GM12878 (cell line): ENCODE measurements at regions not wholly inside any gene's neighbourhood (a gene's known extent, or its start where the extent isn't known, plus 50 kb on each side); places are given as distances from the start of the nearest gene placed in this dataset.

Experiments
- ATAC-seq: fragments of 200-7000 bp; cut with Tn5 transposase; 3 replicates; pipeline ENCODE4 v1.9.1; 2020; ENCODE audit warnings: mild to moderate bottlenecking, moderate library complexity
- BruUV-seq: library from RNA; stranded (reverse); fragments of 400-500 nt; replicated peaks from 2 replicates; lab custom pipeline; 2021; lab: Mats Ljungman, UMichigan
- CTCF ChIA-PET: fragments of 300-600 bp; sonication (Branson Sonifier 250); formaldehyde crosslinking; extraction: SDS; loops from one replicate; lab custom pipeline; 2021; ENCODE audit warnings: inconsistent platforms; lab: Yijun Ruan, JAX
- POLR2A ChIA-PET: fragments of 350-600 bp; formaldehyde crosslinking; extraction: SDS; loops from one replicate; lab custom pipeline; 2021; ENCODE audit warnings: inconsistent platforms; lab: Charles Lee
- RAD21 ChIA-PET: fragments of 300-600 bp; sonication (Branson Sonifier 250); formaldehyde crosslinking; loops from one replicate; lab custom pipeline; 2023; ENCODE audit warnings: antibody characterized with exemption; ENCODE audit not compliant: unreplicated experiment; lab: Charles Lee
- SMC1A ChIA-PET: fragments of 300-600 bp; sonication (Branson Sonifier 250); formaldehyde crosslinking; loops from one replicate; lab custom pipeline; 2023; ENCODE audit not compliant: unreplicated experiment, uncharacterized antibody; lab: Charles Lee
- DNase-seq: peaks from one replicate; pipeline ENCODE4 v3.0.0-alpha.2; 2011; ENCODE audit warnings: low read depth, low spot score
- FAIRE-seq: peaks from 3 replicates; lab custom pipeline; 2011; peaks lifted over from hg19 to GRCh38; lab: Jason Lieb, UNC
- H2AFZ ChIP-seq: 2 replicates; pipeline ENCODE4 v1.6.0; 2011; ENCODE audit warnings: low read depth, low read length, control low read depth; ENCODE audit not compliant: control insufficient read depth
- H3K27ac ChIP-seq: 2 replicates; pipeline ENCODE4 v1.5.1; 2011; ENCODE audit warnings: control low read depth; ENCODE audit not compliant: control insufficient read depth, insufficient read depth
- H3K27me3 ChIP-seq, 2 experiments: replicated peaks in 1 of 2; 2 replicates each; pipeline versions ENCODE4 v1.6.0 to v1.6.1; 2011; ENCODE audit warnings: low read length in 1 of 2; ENCODE audit not compliant: control insufficient read depth in 2 of 2, insufficient read depth in 2 of 2
- H3K36me3 ChIP-seq, 2 experiments: 2 replicates each; pipeline ENCODE4 v1.5.1; 2011; ENCODE audit warnings: low read length in 1 of 2; ENCODE audit not compliant: control insufficient read depth in 2 of 2, insufficient read depth in 2 of 2
- H3K4me1 ChIP-seq: 2 replicates; pipeline ENCODE4 v1.6.1; 2011; ENCODE audit warnings: mild to moderate bottlenecking, low read length, moderate library complexity, mixed read lengths; ENCODE audit not compliant: control insufficient read depth, insufficient read depth
- H3K4me2 ChIP-seq: 2 replicates; pipeline ENCODE4 v1.6.0; 2011; ENCODE audit warnings: control low read depth; ENCODE audit not compliant: control insufficient read depth, insufficient read depth
- H3K4me3 ChIP-seq: fragments of 200-600 bp; sonication (generic); 2 replicates; pipeline ENCODE4 v1.5.1; 2016
- H3K79me2 ChIP-seq: 2 replicates; pipeline ENCODE4 v1.6.0; 2011; ENCODE audit warnings: low read length; ENCODE audit not compliant: control insufficient read depth, insufficient read depth
- H3K9ac ChIP-seq: 2 replicates; pipeline ENCODE4 v1.8.0; 2011; ENCODE audit warnings: low read length, control low read depth, mixed read lengths; ENCODE audit not compliant: control insufficient read depth, insufficient read depth
- H3K9me3 ChIP-seq: replicated peaks from 3 replicates; pipeline ENCODE4 v1.5.1; 2011; ENCODE audit warnings: mild to moderate bottlenecking, low read length; ENCODE audit not compliant: control insufficient read depth, insufficient read depth
- H4K20me1 ChIP-seq: 2 replicates; pipeline ENCODE4 v1.6.0; 2011; ENCODE audit not compliant: control insufficient read depth, insufficient read depth
- BMI1 ChIP-seq: fragments of 450-650 bp; IDR thresholded peaks from 2 replicates; pipeline ENCODE4 v1.6.1; 2016; ENCODE audit warnings: mild to moderate bottlenecking, moderate library complexity, borderline replicate concordance
- CHD4 ChIP-seq: fragments of 200-600 bp; sonication (generic); IDR thresholded peaks from 2 replicates; pipeline ENCODE4 v1.6.1; 2016; ENCODE audit warnings: mild to moderate bottlenecking
- CREB1 ChIP-seq: IDR thresholded peaks from 2 replicates; pipeline ENCODE4 v1.6.1; 2012; ENCODE audit warnings: low read depth, mild to moderate bottlenecking, inconsistent platforms
- DPF2 ChIP-seq: fragments of 450-650 bp; IDR thresholded peaks from 2 replicates; pipeline ENCODE4 v1.6.1; 2017; ENCODE audit warnings: mild to moderate bottlenecking
- ETV6 ChIP-seq, 2 experiments: fragments of 450-650 bp in 1 of 2; IDR thresholded peaks in 1 of 2; conservative IDR thresholded peaks in 1 of 2; 2 replicates each; pipeline ENCODE4 v1.6.1; 2014; ENCODE audit warnings: antibody characterized with exemption in 1 of 2, borderline replicate concordance in 1 of 2, low read depth in 1 of 2, mild to moderate bottlenecking in 1 of 2, moderate library complexity in 1 of 2
- NR2C2 ChIP-seq: IDR thresholded peaks from 2 replicates; pipeline ENCODE4 v1.6.1; 2011; ENCODE audit warnings: borderline replicate concordance, low read depth; ENCODE audit not compliant: control insufficient read depth, insufficient read length
- NR2F1 ChIP-seq: fragments of 450-650 bp; conservative IDR thresholded peaks from 2 replicates; pipeline ENCODE4 v1.6.1; 2017; ENCODE audit warnings: mild to moderate bottlenecking
- POLR2AphosphoS5 ChIP-seq: IDR thresholded peaks from 2 replicates; pipeline ENCODE4 v1.6.1; 2011; ENCODE audit warnings: mild to moderate bottlenecking, low read length, inconsistent platforms
- SMC3 ChIP-seq: IDR thresholded peaks from 2 replicates; pipeline ENCODE4 v1.6.1; 2011; ENCODE audit warnings: low read length, improper control_type of control experiment, borderline replicate concordance
- SRF ChIP-seq, 2 experiments: IDR thresholded peaks; 2 replicates each; pipeline ENCODE4 v1.6.1; 2011; ENCODE audit warnings: low read depth in 2 of 2, low read length in 2 of 2, mild to moderate bottlenecking in 1 of 2, moderate library complexity in 1 of 2
- ZNF274 ChIP-seq: IDR thresholded peaks from one replicate; pipeline ENCODE4 v1.8.0; 2011; ENCODE audit not compliant: insufficient read length, insufficient read depth
- ZNF622 ChIP-seq: fragments of 450-650 bp; IDR thresholded peaks from 2 replicates; pipeline ENCODE4 v1.6.1; 2017; ENCODE audit warnings: mild to moderate bottlenecking, inconsistent platforms
- ZZZ3 ChIP-seq: IDR thresholded peaks from 2 replicates; pipeline ENCODE4 v1.6.1; 2011; ENCODE audit warnings: low read depth; ENCODE audit not compliant: control insufficient read depth, insufficient read length
- WGBS: methylation state at CpG from one replicate; pipeline ENCODE4 v1.1.6; 2016; ENCODE audit warnings: low lambda C conversion rate; ENCODE audit not compliant: insufficient replicate concordance, insufficient coverage; ENCODE audit errors: missing lambda C conversion rate; 5-methylcytosine and 5-hydroxymethylcytosine counted together
- in situ Hi-C: fragments of 300-500 bp; cut with MboI; formaldehyde crosslinking; loops from 9 replicates; pipeline ENCODE4 v1.14.3; 2018; ENCODE audit warnings: mixed read lengths
- intact Hi-C: fragments of 100-400 bp; cut with micrococcal nuclease; formaldehyde crosslinking; loops from one replicate; pipeline ENCODE4 v1.14.2; 2022; ENCODE audit not compliant: unreplicated experiment
- TF ChIP-seq, protein P1 (sequence below): fragments of 150-350 bp; IDR thresholded peaks from 2 replicates; pipeline ENCODE4 v1.6.1; 2016; ENCODE audit warnings: low read depth, low read length
- TF ChIP-seq, protein P2 (sequence below): fragments of 450-650 bp; IDR thresholded peaks from 2 replicates; pipeline ENCODE4 v1.6.1; 2016; ENCODE audit warnings: mild to moderate bottlenecking, moderate library complexity, borderline replicate concordance
- TF ChIP-seq, protein P3 (sequence below): fragments of 150-350 bp; IDR thresholded peaks from 2 replicates; pipeline ENCODE4 v1.6.1; 2014; ENCODE audit warnings: mild to moderate bottlenecking, low read depth, low read length

DNA sequence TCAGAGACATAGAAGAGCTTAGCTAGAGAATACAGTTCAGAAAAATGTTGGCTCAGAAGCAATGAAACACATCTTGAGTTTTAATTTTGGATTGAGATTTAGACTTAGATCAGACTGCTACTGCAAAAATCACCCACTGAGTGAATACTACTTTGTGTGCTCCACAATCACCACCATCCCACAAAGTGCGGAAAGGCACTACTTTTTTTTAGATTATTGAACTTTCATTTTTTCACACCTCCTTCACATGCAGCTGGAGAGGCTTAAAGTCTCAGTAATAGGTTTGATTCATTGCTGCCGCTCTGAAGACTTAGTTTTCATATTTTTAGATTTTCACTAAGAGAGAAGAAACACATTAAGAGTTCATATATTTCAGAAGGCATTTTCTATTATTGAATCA, 289.9 kb upstream of the PRR20A start:
- no peaks in the 10 kb centered on the region for H3K4me1 ChIP-seq
- H3K4me3 ChIP-seq, result no peak overlapping the region
- CTCF ChIA-PET, result no interaction called here
- in situ Hi-C loops, result no loop called here
- POLR2A ChIA-PET, result no interaction called here
- no peaks in the 10 kb centered on the region for H3K9me3 ChIP-seq
- DNase-seq (no peak), ATAC-seq (no peak), FAIRE-seq (no peak)
- intact Hi-C loops, result no loop called here
- SMC1A ChIA-PET, result no interaction called here
- H3K4me2 ChIP-seq, result no peak overlapping the region
- no peaks in the 10 kb centered on the region for H3K36me3 ChIP-seq
- no peak overlapping the region for H2AFZ ChIP-seq
- BruUV-seq, result no TSS peak
- no peaks in the 10 kb centered on the region for H4K20me1 ChIP-seq
- RAD21 ChIA-PET, result no interaction called here
- no peaks in the 10 kb centered on the region for H3K27me3 ChIP-seq
- no peak overlapping the region for H3K27ac ChIP-seq
- TF ChIP-seq CHD4 (no peak), SRF (IDR thresholded peaks at IDR 0.05; ENCODE audit: low read depth in 2 of 2, low read length in 2 of 2) (no peak), BMI1 (no peak), ZNF274 (no peak), NR2F1 (no peak), SMC3 (no peak), DPF2 (no peak), CREB1 (no peak), ZZZ3 (no peak), ETV6 (conservative IDR thresholded peaks at IDR 0.05 in 1 of 2, IDR thresholded peaks at IDR 0.05 in 1 of 2; ENCODE audit: borderline replicate concordance in 1 of 2, low read depth in 1 of 2) (no peak), ZNF622 (no peak), NR2C2 (no peak), POLR2AphosphoS5 (no peak)
- TF ChIP-seq, protein P1, sequence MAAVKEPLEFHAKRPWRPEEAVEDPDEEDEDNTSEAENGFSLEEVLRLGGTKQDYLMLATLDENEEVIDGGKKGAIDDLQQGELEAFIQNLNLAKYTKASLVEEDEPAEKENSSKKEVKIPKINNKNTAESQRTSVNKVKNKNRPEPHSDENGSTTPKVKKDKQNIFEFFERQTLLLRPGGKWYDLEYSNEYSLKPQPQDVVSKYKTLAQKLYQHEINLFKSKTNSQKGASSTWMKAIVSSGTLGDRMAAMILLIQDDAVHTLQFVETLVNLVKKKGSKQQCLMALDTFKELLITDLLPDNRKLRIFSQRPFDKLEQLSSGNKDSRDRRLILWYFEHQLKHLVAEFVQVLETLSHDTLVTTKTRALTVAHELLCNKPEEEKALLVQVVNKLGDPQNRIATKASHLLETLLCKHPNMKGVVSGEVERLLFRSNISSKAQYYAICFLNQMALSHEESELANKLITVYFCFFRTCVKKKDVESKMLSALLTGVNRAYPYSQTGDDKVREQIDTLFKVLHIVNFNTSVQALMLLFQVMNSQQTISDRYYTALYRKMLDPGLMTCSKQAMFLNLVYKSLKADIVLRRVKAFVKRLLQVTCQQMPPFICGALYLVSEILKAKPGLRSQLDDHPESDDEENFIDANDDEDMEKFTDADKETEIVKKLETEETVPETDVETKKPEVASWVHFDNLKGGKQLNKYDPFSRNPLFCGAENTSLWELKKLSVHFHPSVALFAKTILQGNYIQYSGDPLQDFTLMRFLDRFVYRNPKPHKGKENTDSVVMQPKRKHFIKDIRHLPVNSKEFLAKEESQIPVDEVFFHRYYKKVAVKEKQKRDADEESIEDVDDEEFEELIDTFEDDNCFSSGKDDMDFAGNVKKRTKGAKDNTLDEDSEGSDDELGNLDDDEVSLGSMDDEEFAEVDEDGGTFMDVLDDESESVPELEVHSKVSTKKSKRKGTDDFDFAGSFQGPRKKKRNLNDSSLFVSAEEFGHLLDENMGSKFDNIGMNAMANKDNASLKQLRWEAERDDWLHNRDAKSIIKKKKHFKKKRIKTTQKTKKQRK, result no peak
- TF ChIP-seq, protein P2, sequence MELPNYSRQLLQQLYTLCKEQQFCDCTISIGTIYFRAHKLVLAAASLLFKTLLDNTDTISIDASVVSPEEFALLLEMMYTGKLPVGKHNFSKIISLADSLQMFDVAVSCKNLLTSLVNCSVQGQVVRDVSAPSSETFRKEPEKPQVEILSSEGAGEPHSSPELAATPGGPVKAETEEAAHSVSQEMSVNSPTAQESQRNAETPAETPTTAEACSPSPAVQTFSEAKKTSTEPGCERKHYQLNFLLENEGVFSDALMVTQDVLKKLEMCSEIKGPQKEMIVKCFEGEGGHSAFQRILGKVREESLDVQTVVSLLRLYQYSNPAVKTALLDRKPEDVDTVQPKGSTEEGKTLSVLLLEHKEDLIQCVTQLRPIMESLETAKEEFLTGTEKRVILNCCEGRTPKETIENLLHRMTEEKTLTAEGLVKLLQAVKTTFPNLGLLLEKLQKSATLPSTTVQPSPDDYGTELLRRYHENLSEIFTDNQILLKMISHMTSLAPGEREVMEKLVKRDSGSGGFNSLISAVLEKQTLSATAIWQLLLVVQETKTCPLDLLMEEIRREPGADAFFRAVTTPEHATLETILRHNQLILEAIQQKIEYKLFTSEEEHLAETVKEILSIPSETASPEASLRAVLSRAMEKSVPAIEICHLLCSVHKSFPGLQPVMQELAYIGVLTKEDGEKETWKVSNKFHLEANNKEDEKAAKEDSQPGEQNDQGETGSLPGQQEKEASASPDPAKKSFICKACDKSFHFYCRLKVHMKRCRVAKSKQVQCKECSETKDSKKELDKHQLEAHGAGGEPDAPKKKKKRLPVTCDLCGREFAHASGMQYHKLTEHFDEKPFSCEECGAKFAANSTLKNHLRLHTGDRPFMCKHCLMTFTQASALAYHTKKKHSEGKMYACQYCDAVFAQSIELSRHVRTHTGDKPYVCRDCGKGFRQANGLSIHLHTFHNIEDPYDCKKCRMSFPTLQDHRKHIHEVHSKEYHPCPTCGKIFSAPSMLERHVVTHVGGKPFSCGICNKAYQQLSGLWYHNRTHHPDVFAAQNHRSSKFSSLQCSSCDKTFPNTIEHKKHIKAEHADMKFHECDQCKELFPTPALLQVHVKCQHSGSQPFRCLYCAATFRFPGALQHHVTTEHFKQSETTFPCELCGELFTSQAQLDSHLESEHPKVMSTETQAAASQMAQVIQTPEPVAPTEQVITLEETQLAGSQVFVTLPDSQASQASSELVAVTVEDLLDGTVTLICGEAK, result no peak
- TF ChIP-seq, protein P3, sequence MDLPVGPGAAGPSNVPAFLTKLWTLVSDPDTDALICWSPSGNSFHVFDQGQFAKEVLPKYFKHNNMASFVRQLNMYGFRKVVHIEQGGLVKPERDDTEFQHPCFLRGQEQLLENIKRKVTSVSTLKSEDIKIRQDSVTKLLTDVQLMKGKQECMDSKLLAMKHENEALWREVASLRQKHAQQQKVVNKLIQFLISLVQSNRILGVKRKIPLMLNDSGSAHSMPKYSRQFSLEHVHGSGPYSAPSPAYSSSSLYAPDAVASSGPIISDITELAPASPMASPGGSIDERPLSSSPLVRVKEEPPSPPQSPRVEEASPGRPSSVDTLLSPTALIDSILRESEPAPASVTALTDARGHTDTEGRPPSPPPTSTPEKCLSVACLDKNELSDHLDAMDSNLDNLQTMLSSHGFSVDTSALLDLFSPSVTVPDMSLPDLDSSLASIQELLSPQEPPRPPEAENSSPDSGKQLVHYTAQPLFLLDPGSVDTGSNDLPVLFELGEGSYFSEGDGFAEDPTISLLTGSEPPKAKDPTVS, result no peak
- no peaks in the 10 kb centered on the region for H3K79me2 ChIP-seq
- H3K9ac ChIP-seq, result no peak overlapping the region
- 68% methylated on average over 2 of the region's 2 CpGs for WGBS
